ENCODE measurements at regions not wholly inside any gene's neighbourhood (a gene's known extent, or its start where the extent isn't known, plus 50 kb on each side); places are given as distances from the start of the nearest gene placed in this dataset.

GRCh38 chr9:19840953-19841352, 52.1 kb upstream of the SLC24A2 start:
- Histone ChIP-seq H3K4me1 (ENCODE audit: control insufficient read depth, insufficient read depth, low read length) (no peaks in the 10 kb centered on the region), H3K27ac (ENCODE audit: extremely low read depth, low read depth, low read length) (no peak overlapping the region), H3K36me3 (ENCODE audit: control insufficient read depth in 2 of 2, insufficient read depth in 1 of 2, low read length in 2 of 2) (no peaks in the 10 kb centered on the region), H3K9me3 (ENCODE audit: control insufficient read depth, insufficient read depth, low read depth, low read length) (no peaks in the 10 kb centered on the region), H3K4me3 (ENCODE audit: low read depth, low read length) (no peak overlapping the region)
- CTCF ChIA-PET, result interaction anchor here (0.6 kb wide), 1 partner anchor 87 kb away, joined by 3 read pairs; no protein-coding TSS in a partner anchor
- POLR2A ChIA-PET, result no interaction called here
- TF ChIP-seq ZNF488 (tag by site-specific recombination; IDR thresholded peaks at IDR 0.05), result no peak
- no peak for TF ChIP-seq ZNF623 (tag by site-specific recombination; IDR thresholded peaks at IDR 0.05)
- no peak for TF ChIP-seq ZNF2 (tag by site-specific recombination; IDR thresholded peaks at IDR 0.05)
- no peak for TF ChIP-seq ZNF114 (tag by site-specific recombination; IDR thresholded peaks at IDR 0.05)
- no peak for TF ChIP-seq ZNF423 (tag by site-specific recombination; IDR thresholded peaks at IDR 0.05)
- no peak for TF ChIP-seq ZNF843 (tag by site-specific recombination; IDR thresholded peaks at IDR 0.05)
- no peak for TF ChIP-seq ZNF658 (tag by site-specific recombination; IDR thresholded peaks at IDR 0.05)
- no peak for TF ChIP-seq ZNF324 (tag by site-specific recombination; IDR thresholded peaks at IDR 0.05)

All from HEK293 (cell line).